Fibroblast of gingiva (primary cell): ENCODE measurements at regions not wholly inside any gene's neighbourhood (a gene's known extent, or its start where the extent isn't known, plus 50 kb on each side); places are given as distances from the start of the nearest gene placed in this dataset.
"Not testable (repeated sequence)": the region's sequence is repeated elsewhere in the genome, so short reads cannot be mapped to it uniquely, and the experiment has no call there.

Experiments used
- DNase-seq: peaks from one replicate; pipeline ENCODE4 v3.0.0-alpha.2; 2011; ENCODE audit warnings: low read depth

DNA sequence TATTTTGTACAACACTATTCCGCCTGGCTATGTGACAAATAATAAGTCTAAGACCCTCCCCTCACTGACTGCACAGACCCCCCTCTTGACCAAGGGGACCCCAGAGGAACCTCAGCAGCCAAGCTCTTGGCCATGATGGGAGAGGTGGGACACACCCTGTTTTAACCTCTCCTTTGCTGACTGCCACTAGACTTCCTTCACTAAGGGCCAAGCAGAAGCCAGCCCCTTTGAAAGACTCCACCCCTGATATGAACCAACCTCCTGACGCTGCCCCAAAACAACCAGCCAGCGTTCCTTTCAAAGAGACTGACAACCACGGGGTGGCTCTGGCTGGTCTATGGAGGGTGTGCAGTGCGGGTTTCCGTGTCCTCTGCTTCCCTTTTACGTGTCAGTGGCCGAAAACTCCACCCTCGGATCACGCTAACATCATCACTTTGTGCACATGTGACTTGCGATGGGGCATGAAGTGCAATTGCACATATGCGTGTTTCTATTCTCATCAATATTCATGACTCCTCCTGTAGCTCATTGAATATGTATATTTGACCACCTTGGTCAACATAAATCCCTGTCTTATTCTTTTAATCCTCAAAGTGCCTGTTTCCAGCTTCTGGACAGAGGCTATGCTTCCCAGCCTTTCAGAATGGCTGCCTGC is 643.9 kb downstream of the TBC1D22A start:
- DNase-seq: no peak

GRCh38 chr22:47405222-47405621 is 642.8 kb downstream of the TBC1D22A start:
- DNase-seq: not testable (repeated sequence)

DNA sequence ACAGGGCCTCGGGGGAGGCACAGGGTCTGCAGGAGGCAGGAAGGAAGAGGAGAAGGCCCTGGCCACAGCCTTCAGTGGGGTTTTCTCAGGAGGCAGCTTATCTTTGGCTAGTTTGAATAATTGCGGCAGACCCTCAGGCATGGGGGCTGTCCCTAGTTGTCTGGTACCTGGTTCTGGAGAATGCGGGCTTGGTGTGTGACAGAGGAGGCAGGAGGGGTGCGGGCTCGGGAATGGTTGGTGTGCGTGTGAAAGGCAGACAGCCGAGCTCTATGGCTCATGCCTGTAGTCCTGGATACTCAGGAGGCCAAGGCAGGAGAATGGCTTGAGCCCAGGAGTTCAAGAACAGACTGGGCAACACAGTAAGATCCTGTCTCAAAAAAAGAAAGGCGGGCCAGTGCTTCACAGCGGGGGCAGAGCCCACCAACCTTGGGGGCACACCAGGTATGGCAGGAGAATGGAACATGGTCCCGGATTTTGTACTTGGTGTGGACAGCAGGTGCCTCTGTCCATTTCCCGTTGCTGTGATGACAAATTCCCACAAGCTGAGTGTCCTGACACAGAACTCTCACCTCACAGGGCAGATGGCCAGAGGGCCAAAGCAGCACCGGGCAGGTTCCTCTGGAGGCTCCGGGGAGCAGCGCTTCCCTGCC is 640.6 kb downstream of the TBC1D22A start:
- DNase-seq: no peak

- DNase-seq: no peak
Measured at GRCh38 chr22:47401976-47402770, 639.7 kb downstream of the TBC1D22A start.

- no peak for DNase-seq
Measured at GRCh38 chr22:47401592-47401898, 639.1 kb downstream of the TBC1D22A start.

DNA sequence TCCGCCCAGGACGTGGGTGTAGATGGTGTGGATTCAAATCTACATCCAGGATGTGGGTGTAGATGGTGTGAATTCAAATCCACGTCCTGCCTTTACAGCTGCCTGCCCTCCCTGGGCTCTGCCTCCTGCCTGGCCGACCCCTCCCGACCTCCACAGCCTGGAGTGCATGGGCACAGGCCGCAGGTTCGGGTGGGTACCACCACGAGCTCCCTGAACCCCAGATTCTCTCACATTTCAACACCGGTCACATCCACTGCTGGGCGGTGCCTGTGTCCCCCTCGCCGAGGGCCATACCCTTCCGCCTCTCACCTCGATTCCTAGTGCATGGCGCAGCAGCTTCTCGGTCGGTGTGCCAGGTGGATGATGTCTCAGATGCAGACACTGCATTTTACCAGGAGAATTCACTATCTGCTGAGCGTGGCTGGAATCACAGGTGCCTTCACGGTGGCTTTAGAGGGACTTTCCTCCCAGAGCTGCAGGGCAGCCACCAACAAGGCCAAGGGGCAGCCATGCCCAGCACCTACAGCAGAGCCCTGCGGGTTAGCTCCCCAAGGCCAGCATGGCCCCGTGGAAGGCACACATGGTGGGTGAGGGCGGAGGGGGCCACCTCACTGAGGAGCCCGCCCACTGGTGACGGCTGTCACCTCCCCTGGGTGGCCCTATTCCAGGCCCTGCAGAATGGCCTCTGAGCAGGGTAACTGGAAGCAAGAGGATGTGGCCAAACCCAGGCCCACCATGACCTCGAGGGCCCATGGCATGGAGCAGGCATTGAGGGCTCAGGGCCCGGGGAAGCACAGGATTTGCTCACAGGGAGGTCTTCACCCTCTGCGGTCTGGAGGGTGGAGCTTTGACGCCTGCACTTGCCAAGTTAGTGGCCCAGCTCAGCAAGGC is 638.5 kb downstream of the TBC1D22A start:
- DNase-seq: no peak

DNA sequence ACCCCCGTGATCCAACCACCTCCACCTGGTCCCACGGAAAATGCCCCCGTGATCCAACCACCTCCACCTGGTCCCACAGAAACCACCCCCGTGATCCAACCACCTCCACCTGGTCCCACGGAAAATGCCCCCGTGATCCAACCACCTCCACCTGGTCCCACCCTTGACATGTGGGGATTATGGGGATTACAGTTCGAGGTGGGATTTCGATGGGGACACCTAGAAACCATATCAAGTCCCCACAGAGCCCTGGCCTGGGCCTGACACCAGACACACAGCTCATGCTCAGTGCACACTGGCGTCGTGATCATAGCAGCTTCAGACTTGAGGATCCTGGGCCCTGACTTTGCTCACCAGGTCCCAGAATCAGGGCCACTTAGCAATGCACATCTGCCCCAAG is 637.7 kb downstream of the TBC1D22A start:
- not testable (repeated sequence) for DNase-seq

DNA sequence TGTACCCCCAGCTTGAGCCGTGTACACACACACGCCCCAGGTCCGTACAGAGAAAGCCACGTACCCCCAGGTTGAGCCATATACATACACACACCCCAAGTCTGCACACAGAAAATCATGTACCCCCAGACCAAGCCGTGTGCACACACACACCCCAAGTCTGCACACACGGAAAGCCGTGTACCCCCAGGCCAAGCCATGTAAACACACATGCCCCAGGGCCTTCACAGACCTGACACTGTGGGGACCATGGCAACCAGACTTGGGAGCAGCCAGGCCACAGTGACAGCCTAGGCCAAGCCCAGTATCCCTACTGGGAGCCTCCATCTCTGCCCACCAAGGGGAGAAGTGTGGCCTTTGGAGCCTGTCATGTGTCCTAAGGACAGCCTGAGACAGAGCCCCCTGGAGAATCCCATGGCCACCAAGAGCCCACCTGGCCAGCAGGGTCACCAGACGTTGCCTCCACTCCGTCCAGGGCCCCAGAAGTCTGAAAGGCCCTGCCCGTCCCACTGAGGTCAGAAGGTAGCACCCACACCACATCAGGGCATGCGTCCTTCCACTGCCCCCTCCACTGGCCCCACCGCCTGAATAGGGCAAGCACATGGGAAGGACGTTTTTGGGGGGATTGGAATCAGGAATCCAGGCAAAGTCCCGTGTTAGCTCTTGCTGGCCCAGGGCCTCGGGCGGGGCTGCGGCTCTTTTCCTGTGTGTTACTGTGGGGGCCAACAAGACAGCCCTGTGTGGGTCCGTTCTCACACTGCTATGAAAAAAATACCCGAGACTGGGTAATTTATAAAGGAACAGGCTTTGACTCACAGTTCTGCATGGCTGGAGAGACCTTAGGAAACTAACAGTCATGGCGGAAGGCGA is 636.7 kb downstream of the TBC1D22A start:
- DNase-seq: no peak

- no peak for DNase-seq
Measured at GRCh38 chr22:47398491-47398890, 636.0 kb downstream of the TBC1D22A start.

- no peak for DNase-seq
Measured at GRCh38 chr22:47397673-47398072, 635.2 kb downstream of the TBC1D22A start.

DNA sequence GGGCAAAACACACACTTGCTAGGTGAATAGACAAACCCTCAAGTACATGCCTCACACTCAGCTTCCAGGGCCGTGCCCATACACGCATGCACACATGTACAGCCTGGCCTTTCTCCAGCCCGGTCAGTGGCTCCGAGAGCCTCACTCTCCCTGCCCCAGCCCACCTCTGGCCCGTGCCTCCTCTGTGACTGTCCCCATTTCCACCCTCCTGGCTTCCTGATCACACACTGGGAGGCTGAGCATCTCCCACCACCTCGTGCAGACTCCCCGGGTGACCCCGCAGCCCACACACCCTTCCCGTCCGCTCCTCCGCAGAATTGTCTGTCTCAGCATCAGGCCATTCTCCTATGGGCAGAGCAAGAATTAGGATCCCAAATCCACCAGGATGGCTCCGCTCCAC is 634.1 kb downstream of the TBC1D22A start:
- DNase-seq: no peak

DNA sequence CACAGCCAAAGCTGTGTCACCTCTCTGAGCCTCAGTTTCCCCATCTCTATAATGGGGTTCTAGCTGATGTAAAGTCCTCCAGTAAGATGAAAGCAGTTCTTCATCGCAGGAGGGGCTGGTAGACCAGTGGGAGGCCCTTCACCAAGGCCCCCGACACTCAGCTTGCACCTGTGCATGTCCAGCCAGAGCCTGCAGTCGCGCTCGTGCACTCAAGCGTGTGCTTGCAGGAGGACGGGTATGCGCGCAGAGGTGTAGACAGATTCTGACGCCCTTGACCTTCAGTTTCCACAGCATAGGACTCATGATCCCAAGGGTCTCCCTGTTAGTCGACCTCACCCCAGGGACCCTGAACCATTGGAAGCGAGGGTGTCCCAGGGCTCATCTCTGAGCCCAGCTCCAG is 633.7 kb downstream of the TBC1D22A start:
- no peak for DNase-seq

GRCh38 chr22:47395481-47395880 is 633.0 kb downstream of the TBC1D22A start:
- DNase-seq: no peak

- no peak for DNase-seq
Measured at GRCh38 chr22:47394504-47395440, 632.3 kb downstream of the TBC1D22A start.

GRCh38 chr22:47393191-47393590 is 630.7 kb downstream of the TBC1D22A start:
- no peak for DNase-seq

GRCh38 chr22:47392729-47393128 is 630.3 kb downstream of the TBC1D22A start:
- no peak for DNase-seq

GRCh38 chr22:47392054-47392347 is 629.6 kb downstream of the TBC1D22A start:
- DNase-seq: no peak

GRCh38 chr22:47391169-47392053 is 629.0 kb downstream of the TBC1D22A start:
- no peak for DNase-seq
